ENCODE measurements at regions not wholly inside any gene's neighbourhood (a gene's known extent, or its start where the extent isn't known, plus 50 kb on each side); places are given as distances from the start of the nearest gene placed in this dataset.

GRCh38 chr6:44062771-44063560, 64.3 kb downstream of the MRPL14 start (continued):
- TF ChIP-seq EED (CRISPR knock-in tag; IDR thresholded peaks at IDR 0.05) (no peak), PHF5A (CRISPR knock-in tag; IDR thresholded peaks at IDR 0.05; ENCODE audit: low read depth, unreplicated experiment) (peak; percentile 24), ZNF101 (CRISPR knock-in tag; IDR thresholded peaks at IDR 0.05; ENCODE audit: borderline replicate concordance, low read depth) (no peak), IRF9 (CRISPR knock-in tag; IDR thresholded peaks at IDR 0.05; ENCODE audit: borderline replicate concordance) (peak; percentile 61), ARNT2 (CRISPR knock-in tag; IDR thresholded peaks at IDR 0.05; ENCODE audit: low read depth) (no peak), ZNF800 (CRISPR knock-in tag; IDR thresholded peaks at IDR 0.05) (no peak), PRDM10 (CRISPR knock-in tag; IDR thresholded peaks at IDR 0.05; ENCODE audit: low read depth) (peak; percentile 54; the same call in 1 of the 2 replicates), RERE (CRISPR knock-in tag; IDR thresholded peaks at IDR 0.05; ENCODE audit: low read depth) (no peak), SP5 (CRISPR knock-in tag; IDR thresholded peaks at IDR 0.05; ENCODE audit: borderline replicate concordance, low read depth) (peak; percentile 84; the same call in 1 of the 2 replicates), MTA1 (CRISPR knock-in tag; IDR thresholded peaks at IDR 0.05; ENCODE audit: borderline replicate concordance) (peak; percentile 88; the same call in 1 of the 2 replicates), ZXDC (CRISPR knock-in tag; IDR thresholded peaks at IDR 0.05) (no peak), PHB2 (IDR thresholded peaks at IDR 0.05; ENCODE audit: partially characterized antibody) (no peak)
